Inferior parietal cortex (tissue), 1 donor: ENCODE measurements at regions not wholly inside any gene's neighbourhood (a gene's known extent, or its start where the extent isn't known, plus 50 kb on each side); places are given as distances from the start of the nearest gene placed in this dataset.

ENCODE experiments used
- DNase-seq: peaks from one replicate; pipeline ENCODE4 v3.0.0-alpha.2; 2016; ENCODE audit errors: extremely low spot score

DNA sequence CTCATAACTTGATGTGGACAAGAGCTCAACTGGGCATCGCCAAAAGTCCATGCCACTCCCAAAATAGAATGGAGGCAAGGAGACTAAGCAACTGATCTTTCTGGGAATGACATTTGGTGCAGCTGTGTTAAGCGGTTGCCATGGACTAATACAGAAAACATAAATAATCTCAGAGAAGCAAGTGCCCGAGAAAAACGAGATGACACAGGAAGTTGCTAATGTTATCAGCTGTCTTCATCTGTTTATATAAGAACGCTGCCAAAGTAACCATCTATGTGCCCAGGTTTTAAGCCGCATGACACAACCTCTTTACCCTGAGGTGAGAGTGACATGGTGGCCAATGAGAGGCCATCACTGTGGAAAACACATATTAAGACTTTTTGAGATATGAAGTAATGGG, 54.9 kb upstream of the SACS start:
- no peak for DNase-seq

DNA sequence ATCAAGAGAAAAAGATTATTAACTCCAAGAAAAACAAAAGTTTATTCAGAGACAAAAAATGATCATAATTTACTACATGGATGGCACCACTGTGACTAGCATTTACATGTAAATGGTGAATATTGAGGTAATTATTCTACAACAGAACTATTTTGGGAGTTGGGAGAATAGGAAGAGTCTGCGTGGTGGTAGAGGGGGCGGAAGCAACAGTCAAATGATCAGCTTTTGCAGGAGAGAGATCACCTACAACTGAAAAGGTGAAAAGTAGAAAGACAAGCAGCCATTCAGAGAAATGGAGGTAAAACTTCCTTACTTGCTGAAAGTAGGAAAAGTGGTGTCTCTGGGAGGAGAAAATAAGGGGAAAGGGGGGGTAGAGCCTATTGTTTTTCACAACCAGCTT, 62.8 kb upstream of the SACS start:
- DNase-seq = no peak

DNA sequence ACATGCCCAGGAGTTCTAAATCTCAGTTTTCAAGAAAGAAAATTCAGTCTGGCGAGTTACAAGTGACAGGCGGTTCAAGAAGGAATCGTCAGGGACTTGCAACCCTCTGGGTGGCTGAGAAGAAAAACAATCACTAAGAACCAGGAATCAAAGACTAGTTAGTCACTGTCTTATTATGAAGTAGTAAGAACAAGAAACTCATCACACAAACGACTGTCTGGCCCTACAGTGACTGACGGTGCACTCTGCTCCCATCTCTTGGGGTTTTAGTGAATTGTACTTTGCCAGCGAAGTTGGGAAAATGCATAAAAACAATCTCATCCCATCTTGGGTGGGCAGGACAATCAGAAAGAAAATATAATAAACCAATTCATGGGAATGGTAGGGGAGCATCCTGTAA, 63.7 kb upstream of the SACS start:
- DNase-seq = no peak

DNA sequence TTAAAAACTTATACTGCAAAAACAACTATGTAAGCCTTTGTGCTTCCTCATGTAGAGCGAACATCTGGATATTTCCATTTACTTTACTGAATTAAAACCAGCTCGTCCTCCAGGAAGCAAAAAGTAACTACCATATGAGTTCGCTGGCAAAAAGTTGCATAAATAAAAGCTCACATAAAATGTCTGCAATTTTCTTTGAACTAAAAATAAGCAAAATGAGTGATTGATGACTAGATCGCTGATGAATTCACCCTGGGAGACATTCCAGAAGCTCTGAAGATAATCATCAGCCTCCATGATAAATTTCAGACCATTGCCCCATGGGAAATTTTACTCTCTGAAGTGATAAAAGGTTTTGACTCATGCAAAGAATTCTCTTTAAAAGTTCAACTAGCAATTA, 67.3 kb upstream of the SACS start:
- DNase-seq = no peak

DNA sequence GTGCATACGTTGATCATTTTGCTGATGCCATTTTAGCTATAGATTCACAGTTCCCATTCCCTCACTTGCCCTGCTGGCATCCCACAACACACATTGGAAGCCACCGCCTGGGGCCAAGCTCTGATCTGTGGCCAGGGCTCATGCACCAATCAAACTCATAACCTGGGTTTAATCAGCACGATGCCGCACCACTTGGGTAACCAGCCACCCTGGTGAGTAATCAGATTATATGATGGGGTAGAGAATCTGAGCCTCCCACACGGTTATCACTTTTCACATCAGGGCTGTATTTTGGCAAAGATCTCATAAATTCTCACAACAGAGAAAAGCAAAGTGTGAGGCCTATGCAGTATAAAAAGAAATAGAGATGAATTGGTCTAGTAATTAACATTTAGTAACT, 66.0 kb upstream of the TNFRSF19 start:
- DNase-seq = no peak

DNA sequence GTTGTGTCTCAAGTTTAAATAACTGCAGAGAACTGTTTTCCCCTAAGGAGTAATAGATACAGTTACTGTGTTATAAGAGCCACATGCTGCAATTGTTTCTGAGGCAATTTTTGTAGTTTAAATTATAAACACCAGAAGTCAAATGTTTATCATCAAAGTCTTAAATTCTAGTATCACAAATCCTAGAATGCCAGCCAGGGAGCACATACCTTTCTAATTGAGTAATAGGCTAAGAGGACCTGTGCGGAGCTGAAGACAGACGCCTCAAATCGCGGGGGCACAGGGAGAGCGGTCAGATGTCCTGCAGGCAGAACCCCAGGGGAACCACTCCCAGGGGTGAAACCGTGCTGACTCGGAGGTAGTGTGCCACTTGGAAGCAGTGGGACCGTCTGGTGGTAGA, 65.2 kb upstream of the TNFRSF19 start:
- no peak for DNase-seq

DNA sequence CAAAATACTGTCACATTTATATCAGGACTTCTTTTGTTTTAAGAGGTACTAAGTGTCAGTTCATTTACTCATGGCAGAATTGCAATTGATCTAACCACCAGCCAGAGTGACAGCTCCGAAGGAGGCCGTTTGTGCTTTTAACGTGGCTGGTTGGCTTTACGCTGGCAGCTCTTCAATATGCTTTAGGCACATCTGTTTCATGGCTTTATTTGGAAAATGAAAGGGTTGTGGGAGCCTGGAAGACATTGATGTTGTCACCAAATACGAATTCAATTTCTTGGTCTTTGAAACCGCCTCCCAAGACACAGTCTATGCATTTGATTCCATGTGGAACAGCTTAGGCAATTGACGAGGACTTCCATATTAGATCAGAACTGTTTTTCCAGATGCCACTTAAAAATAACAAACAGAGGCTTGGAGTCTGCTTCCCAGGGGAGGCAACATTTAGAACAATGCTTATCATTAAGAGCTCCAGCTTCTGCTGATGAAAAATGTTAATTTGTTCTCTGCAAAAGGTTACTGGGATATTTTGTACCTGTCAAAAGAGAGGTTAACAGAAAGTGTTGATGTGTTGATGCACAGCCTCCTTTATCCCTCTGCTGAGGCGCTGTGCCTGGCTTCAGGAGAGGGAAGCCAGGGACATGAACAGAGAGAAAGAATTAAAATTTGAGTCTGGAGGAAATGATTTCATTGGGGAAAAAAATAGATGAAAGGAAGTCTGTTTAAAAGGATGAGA, 64.0 kb upstream of the TNFRSF19 start:
- DNase-seq = no peak

DNA sequence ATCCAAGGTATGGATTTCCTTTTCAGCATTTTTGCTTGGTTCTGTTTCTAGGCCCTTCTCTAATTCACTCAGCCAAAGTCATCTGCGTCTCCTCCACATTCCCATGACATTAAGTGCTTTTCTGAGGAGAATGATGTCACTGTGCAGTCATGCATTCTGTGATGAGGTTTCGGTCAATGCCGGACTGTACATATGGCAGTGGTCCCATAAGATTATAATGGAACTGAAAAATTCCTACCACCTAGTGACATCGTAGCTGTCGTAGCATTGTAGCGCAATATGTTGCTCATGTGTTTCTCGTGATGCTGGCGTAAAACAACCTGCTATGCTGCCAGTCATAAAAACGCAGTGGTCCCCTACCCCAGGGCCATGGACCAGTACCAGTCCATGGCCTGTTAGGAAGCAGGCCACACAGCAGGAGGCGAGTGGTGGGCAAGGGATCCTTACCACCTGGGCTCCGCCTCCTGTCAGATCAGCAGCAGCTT, 63.4 kb upstream of the TNFRSF19 start:
- no peak for DNase-seq

DNA sequence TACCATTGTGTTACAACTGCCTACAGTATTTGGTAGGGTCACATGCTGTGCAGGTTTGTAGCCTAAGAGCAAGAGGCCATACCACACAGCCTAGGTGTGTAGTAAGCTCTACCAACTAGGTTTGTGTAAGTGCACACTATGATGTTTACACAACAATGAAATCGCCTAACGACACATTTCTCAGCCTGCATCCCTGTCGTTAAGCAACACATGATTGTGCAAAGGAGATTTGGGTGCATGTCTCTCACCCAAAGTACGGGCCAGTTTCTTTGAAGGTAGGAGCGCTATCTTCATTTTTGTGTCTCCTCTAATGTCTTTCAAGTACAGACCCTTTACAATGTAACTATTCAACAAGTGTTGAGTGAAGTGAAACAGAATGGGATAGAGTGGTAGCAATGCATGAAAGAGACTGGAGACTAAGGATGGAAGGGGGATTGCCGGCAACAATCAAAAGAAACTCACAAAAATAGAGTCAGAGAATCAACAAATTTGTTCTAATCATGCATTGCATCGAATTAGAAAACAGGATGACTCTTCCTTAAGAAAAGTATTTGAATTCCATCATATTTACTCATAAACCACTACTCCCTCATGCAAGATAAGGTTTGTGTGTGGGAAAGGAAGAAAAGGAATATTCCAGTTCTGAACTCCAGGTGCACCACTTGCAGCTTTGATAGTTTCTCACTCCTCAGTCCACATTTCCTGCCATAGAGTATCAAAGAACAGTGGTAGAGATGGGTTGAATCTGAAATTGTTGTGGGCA, 60.2 kb upstream of the TNFRSF19 start:
- no peak for DNase-seq

DNA sequence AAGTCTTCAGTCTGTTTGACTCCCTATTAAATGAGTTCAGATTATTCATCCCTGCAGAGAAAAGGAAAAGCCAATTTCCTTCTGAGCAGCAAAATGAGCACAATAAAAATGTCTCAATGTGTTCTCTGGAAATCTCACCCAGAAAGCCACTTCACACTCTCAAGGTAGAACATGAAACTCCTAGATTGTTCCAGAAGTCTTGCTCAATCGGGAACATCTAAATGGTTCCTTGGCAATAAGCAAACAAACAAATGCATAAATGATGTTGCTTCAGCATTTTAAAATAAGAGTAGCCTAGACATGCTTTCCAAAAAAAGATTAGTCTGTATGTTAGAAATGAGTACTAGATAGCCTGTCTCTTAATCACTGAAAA, 59.7 kb upstream of the TNFRSF19 start:
- no peak for DNase-seq

DNA sequence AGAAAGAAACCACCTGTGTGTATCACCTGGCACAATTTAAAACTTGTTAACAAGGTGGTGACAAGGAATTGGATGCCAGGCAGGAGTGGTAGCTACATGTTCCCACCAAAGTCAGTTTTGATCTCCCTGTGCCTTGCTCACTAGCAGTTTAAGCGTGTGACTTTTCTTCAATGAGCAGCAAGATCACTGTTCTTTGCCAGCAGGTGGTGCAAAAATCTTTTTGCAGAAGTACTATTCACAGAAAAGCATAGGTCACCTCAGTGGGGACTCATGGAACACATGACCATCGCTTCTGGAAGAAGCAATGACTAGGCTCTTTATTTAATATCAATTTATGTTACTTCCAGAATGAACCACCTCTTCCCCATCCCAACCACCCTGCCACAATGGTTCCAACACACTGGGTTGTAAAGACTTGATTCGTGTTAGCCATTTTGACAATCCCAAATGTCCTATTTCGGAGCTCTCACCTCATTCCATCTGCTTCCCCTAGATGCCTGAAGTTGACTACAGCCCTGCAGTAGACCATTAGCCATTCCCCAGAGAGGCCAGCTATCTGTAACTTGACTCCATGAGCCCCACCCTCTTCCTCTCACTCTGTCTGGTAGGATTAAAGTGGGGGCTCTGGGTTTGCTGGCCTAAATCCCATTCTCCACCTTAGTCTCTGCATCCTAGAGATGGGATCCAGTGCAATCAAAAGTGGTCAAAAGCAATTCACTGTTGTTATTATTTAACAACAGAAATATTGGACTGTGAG, 59.1 kb upstream of the TNFRSF19 start:
- DNase-seq = peak; percentile 8

DNA sequence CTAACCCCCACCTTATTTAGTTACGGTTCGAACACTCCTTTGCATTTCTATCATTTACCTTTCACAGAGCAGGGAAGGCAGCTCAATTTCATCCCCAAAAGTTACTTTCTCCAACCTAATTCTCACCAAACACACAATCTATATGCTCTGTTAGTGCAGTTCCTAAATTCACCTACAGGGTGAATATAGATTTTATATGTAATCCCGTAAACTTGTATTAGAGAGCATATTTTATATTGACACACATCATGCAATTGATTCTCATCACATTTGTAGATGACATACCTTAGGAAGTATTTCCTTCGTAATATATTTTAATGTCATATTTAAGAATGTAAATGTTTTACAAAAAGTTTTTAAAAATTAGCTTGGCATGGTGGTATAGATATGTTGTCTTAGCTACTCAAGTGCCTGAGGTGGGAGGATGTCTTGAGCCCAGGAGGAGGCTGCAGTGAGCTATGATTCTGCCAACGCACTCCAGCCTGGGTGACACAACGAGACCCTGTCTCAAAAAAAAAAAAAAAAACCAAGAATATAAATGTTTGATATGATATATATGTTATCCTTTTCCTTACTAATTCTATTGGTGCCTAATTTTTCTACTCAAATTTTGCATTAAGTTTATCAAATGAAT, 57.3 kb upstream of the TNFRSF19 start:
- DNase-seq = no peak

DNA sequence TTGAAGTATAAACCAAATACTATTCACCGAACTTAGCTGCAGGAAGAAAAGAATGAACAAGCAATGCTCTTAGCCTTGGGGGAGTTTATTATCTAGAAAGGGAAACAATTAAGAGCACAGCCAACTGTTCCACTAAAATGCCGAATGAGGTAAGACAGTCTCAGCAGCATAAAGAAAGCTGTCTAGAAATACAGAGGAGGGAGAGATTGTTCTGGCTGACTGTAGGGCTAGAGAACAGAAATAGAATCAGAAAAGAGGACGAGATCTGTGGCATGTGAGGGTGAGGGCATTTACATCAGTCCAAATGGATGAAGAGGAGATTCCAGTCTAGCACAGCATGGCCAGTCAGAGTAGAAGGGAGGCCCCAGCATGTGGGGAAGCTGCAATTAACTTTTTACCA, 56.8 kb upstream of the TNFRSF19 start:
- DNase-seq = no peak

DNA sequence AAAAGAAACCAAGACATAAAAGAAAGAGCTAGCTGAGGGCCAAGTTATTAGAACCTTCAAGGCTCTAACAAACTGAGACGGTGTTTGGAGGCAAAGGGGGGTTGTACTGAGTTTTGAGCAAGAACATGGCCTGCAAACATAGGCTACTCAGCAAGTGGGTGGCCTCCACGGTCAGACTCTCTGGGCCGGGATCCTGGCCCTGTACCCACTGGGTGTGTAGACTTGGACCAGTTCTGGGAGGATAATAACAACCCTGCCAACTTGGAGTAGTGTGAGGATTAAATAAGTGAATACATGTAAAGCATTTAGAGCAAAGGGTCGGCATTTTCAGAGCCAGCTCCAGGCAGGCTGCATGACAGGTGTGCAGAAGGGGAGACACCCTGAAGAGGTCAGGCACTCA, 56.1 kb upstream of the TNFRSF19 start:
- DNase-seq = no peak

DNA sequence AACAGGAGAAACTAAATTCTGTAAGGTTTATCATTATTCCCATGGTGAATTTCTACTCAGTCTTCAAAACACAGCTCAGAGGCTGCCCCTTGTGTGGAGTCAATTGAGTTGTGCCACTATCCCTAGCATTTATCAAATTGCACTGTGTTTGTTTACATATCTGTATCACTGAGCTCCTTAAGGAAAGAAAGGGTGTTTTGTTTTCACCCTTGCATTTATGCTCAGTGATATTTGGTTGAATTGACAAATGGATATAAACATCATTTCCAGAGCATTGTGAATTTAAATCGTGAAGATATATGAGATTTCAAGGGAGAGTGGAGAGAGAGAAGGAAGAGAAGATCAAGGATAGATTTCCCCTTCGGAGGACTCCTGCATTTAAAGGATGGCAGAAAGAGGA, 55.1 kb upstream of the TNFRSF19 start:
- no peak for DNase-seq

DNA sequence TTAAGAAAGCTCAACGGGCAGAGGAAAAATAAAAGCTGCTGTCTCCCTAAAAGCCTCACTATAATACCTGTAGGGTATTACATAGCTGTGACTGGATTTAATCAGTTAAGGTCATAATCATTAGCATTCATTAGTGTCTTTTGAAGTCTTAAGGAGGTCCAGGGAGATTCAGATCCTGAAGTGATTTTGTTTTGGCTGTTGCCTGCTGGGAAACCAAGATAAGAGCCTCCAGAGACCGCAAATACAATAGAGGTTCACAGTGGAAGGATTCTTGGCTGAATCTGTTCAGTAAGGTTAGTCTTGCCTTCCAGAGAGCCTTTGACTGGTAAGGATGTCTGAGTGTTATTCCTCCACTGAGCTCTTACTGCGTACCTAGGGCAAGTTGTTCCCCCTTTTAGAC, 54.0 kb upstream of the TNFRSF19 start:
- no peak for DNase-seq

DNA sequence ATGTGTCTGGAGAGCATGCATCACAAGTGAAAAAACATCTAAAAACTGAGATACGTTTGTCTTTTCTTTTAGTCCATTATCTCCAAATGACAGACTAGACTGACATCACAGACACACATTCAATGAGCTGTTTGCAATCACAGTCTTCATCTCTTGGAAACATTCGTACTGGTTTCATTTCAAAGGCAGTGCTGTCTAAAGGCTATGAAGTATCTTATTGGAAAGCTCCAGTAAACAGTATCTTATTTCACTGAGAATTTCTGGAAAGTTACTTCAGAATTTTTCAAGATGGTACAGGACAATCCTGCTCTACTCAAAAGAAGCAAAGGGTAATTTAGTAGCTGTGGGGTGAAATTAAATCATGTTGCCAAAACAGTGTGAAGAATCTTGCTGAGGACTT, 53.5 kb upstream of the TNFRSF19 start:
- DNase-seq = no peak

DNA sequence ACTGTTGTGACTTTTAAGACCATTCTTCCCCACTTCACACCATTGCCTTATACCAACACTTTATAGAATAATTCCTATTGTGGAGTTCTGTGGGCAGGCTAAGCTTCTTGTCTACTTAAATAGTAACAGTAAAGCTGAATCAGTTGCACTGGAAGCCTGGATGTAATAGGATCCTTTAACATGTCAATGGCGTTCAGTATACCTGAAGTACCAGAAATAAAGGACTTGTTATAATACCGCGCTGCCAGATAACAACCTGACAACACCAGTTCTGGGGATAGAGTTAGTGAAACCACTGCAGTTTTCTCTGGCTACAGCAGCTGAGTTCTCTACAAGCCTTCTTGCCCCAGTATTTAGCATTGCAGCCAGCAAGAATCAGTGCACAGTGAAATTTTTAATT, 52.0 kb upstream of the TNFRSF19 start:
- DNase-seq = no peak
